Ishikawa (cell line): ENCODE measurements at regions not wholly inside any gene's neighbourhood (a gene's known extent, or its start where the extent isn't known, plus 50 kb on each side); places are given as distances from the start of the nearest gene placed in this dataset.

Source experiments
- CEBPB ChIP-seq: IDR thresholded peaks from 2 replicates; pipeline ENCODE4 v1.6.1; 2012
- CREB1 ChIP-seq: IDR thresholded peaks from 2 replicates; pipeline ENCODE4 v1.6.1; 2012; ENCODE audit warnings: low read depth
- EGR1 ChIP-seq: IDR thresholded peaks from 2 replicates; pipeline ENCODE4 v1.6.1; 2012
- EP300 ChIP-seq: IDR thresholded peaks from 2 replicates; pipeline ENCODE4 v1.6.1; 2012; ENCODE audit warnings: borderline replicate concordance
- FOXM1 ChIP-seq: IDR thresholded peaks from 2 replicates; pipeline ENCODE4 v1.6.1; 2012; ENCODE audit warnings: low read depth, borderline replicate concordance
- NFIC ChIP-seq: IDR thresholded peaks from 2 replicates; pipeline ENCODE4 v1.6.1; 2012
- RAD21 ChIP-seq: IDR thresholded peaks from 2 replicates; pipeline ENCODE4 v1.6.1; 2012; ENCODE audit warnings: low read depth
- TAF1 ChIP-seq: IDR thresholded peaks from 2 replicates; pipeline ENCODE4 v1.6.1; 2012; ENCODE audit warnings: low read depth, mild to moderate bottlenecking
- TCF12 ChIP-seq: IDR thresholded peaks from 2 replicates; pipeline ENCODE4 v1.6.1; 2012; ENCODE audit warnings: low read depth
- TEAD4 ChIP-seq: IDR thresholded peaks from 2 replicates; pipeline ENCODE4 v1.6.1; 2012
- YY1 ChIP-seq: IDR thresholded peaks from 2 replicates; pipeline ENCODE4 v1.6.1; 2012; ENCODE audit warnings: low read depth
- ZBTB7A ChIP-seq: IDR thresholded peaks from 2 replicates; pipeline ENCODE4 v1.6.1; 2012; ENCODE audit warnings: low read depth
- TF ChIP-seq, protein P1 (sequence below): IDR thresholded peaks from 2 replicates; pipeline ENCODE4 v1.6.1; 2012; ENCODE audit warnings: low read depth, mild to moderate bottlenecking
- TF ChIP-seq, protein P2 (sequence below): IDR thresholded peaks from 2 replicates; pipeline ENCODE4 v1.6.1; 2012
- TF ChIP-seq, protein P3 (sequence below): IDR thresholded peaks from 2 replicates; pipeline ENCODE4 v1.6.1; 2012

DNA sequence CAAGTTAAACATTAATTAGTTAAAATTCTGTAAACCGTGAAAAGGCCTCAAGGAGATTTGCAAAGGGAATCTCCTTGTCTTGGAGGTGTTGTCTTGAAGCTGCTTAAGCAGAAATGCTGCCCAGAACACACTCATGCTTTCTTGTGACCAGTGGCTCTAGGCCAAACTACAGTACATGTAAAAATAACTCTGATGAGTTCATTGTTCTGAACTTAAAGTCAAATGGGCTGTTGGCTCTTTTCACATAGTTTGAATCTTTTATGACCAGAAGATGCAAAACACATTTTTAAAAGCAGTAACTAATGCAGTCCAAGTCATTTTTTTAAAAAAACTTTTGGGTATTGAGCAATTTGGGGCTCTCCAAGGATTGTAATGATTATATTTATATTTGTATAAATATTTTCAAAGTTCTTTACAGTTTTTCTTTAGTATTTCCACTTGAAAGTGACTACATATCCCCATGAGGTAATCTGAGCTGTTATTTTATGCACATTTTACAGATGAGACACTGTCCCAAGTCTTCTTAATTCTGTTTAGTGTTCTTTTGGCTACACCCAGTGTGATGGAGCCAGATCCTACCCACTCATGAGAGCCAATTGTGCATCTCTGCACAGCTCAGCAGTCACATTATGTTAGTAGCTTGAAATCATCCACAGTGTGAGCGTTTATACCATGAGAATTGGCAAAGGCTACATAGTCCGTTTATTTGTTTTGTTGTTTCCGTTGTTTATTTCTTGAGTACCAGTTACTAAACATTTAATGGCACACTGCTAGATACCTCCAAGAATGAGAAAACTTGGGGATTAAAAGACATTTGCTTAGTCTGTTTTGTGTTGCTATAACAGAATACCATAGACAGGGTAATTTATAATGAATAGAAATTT, 112.8 kb upstream of the ATXN3L start:
- TF ChIP-seq ZBTB7A (no peak), RAD21 (no peak), TEAD4 (no peak)

DNA sequence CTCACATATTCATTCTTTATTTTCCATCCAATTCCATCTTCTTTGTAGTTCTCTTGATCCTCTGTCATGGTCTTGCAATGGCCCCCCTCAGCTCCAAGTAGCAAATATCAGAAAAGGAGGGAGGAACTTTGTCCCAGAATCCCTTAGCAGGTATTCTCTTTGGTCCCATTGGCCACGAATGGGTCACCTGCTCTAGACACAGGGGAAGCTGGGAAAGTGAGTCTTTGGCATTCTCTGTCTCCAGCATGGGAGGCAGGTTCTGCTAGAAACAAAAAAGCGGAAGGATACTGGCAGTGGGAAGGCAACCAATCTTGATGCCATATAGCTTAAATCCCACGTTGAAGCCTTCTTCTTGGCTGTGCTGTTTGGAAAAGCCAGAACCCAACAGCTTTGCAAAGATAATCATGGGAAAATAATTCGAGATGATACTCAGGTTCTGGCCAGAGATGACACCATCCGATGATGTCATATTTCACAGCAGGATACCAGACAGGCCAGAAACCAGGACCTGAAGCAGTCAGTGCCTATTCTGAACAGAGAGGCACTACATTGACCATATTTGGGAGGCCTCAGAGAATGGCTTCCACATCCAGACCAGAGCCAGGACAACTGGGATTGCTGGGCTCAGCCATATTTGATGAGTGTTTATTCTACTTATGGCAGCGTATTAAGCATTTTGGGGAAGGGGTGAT, 110.4 kb upstream of the ATXN3L start:
- TF ChIP-seq EP300 (no peak), NFIC (no peak), YY1 (no peak), RAD21 (no peak), CREB1 (no peak)
- TF ChIP-seq, protein P1, sequence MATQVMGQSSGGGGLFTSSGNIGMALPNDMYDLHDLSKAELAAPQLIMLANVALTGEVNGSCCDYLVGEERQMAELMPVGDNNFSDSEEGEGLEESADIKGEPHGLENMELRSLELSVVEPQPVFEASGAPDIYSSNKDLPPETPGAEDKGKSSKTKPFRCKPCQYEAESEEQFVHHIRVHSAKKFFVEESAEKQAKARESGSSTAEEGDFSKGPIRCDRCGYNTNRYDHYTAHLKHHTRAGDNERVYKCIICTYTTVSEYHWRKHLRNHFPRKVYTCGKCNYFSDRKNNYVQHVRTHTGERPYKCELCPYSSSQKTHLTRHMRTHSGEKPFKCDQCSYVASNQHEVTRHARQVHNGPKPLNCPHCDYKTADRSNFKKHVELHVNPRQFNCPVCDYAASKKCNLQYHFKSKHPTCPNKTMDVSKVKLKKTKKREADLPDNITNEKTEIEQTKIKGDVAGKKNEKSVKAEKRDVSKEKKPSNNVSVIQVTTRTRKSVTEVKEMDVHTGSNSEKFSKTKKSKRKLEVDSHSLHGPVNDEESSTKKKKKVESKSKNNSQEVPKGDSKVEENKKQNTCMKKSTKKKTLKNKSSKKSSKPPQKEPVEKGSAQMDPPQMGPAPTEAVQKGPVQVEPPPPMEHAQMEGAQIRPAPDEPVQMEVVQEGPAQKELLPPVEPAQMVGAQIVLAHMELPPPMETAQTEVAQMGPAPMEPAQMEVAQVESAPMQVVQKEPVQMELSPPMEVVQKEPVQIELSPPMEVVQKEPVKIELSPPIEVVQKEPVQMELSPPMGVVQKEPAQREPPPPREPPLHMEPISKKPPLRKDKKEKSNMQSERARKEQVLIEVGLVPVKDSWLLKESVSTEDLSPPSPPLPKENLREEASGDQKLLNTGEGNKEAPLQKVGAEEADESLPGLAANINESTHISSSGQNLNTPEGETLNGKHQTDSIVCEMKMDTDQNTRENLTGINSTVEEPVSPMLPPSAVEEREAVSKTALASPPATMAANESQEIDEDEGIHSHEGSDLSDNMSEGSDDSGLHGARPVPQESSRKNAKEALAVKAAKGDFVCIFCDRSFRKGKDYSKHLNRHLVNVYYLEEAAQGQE = no peak
- TF ChIP-seq, protein P2, sequence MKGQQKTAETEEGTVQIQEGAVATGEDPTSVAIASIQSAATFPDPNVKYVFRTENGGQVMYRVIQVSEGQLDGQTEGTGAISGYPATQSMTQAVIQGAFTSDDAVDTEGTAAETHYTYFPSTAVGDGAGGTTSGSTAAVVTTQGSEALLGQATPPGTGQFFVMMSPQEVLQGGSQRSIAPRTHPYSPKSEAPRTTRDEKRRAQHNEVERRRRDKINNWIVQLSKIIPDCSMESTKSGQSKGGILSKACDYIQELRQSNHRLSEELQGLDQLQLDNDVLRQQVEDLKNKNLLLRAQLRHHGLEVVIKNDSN = peak; percentile 69

DNA sequence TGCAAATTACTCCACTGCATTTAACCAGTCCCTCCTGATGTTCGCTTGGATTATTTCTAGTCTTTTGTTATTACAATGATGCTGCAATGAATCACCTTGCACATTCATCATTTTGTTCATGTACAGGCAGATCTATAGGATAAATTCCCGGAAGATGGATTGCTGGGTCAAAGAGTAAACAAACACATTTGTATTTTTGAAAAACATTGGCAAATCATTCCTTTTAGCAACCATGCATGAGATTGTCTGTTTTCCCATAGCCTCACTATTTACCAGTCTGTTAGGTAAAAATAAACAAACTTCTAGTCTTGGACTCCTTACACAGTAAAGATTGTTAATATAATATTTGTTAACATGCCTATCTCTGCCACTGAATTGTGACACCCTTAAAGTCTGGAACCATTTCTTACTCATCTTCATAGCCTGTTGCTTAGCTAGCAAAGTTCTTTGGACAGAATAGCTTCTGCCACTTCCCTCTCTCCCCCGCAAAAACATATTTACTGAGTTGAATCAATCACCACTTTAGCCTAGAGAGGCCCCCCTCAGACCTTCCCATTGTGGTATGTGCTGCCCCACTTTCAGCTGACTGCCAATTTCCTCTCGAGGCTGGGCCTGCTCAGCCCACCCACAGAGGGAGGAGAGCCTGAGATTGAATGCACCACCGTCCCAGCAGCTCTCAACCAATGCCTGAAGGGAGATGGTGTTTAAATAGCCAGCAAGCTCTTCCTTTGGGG, 108.4 kb upstream of the ATXN3L start:
- TF ChIP-seq EP300 (no peak), TAF1 (no peak)

DNA sequence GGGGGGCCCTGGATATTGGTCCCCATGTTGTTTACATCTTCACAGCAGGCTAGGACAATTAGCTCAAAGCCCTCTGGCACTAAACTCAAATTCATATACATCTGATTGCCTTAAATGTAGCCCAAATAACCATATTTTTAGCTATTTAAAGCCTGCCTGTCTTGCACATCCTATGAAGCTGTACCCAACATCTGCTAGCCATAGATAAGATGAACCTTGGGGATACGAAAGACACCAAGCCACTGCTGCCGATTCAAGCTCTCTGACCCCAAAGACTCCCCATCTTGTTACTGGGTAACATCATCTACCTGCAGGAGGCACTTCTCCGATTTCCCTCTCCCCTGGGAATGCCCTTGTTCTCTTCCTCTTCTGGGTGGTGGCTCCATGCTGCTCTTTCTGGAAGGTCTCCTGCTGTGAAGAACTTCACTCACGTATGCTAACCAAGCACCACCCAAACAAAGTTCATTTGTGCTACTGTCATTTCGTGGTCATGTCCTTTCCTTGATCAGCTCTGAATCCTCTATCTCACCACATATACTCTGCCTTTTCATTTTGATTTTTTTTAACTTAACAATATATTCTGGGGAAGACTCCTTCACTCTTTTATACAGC, 107.7 kb upstream of the ATXN3L start:
- TF ChIP-seq TCF12 = no peak
- no peak for TF ChIP-seq RAD21
- no peak for TF ChIP-seq NFIC
- TF ChIP-seq, protein P3, sequence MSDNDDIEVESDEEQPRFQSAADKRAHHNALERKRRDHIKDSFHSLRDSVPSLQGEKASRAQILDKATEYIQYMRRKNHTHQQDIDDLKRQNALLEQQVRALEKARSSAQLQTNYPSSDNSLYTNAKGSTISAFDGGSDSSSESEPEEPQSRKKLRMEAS = no peak
- TF ChIP-seq TEAD4 = no peak
- TF ChIP-seq TAF1 = no peak

DNA sequence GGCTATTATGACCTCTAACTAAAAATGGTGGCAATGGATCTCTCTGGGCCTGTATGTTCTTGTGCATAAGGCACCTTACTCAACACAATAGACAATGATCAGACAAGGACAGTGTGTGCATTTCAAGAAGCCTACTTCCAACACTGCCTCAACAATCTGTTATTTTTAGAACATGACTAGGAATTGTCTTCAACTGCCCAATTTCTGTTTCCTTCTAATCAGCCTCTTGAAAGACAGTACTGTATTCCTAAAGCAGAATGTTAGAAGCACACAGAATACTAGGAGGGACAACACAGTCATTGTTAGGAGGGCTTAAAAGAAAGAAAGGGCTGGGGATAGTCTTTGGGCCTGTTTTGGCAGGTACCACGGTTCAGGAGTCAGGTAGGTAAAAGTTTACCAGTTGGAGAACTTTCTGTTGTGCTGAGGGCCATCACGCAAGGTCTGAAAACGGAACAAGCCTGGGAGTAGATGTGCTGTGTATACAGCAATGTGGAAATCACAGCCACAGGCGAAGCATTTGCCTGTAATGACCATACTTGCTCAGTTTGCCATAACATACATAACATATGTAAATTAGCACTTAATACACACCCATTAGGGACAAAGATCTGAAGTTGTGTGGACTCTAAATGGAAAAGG, 100.8 kb upstream of the ATXN3L start:
- TF ChIP-seq, protein P3 = no peak
- no peak for TF ChIP-seq YY1
- TF ChIP-seq, protein P2 = no peak

DNA sequence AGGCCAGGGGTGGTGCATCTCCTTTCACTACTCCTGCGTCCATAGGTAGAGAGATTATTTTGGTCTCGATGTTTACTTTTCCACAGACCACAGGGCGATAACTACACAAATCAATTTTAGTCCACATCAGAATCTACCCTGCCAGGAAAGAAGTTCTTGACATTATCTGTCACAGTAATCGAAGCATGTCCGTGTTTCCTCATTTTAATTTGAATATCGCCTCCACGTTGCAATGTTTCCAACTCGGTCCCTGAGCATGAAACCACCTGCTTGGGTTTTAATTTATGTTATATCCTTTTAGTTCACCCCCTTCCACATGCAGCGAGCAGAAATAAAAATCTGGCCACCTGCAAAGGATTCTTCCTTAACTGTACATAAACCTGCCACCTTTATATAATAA, 100.1 kb upstream of the ATXN3L start:
- TF ChIP-seq NFIC = no peak
- TF ChIP-seq TEAD4 = no peak
- TF ChIP-seq EGR1 = no peak

DNA sequence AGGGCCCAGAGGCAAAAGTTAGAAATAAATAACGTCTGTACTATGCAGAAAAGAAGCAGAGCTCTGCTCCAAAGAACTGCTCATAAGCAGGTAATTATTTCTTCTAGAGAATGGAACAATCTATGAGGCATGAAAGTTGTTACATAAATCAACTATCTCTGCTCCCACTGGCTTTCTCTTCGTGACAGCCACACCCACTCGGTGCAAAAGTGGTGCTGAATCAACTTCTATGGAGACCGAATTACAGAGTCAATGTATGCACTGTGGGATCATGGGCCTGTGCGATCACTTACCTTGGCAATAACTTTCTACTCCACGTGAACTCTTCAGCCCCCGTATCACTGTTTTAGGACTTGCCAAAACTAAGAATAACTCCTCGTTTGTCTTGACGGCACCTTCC, 99.4 kb upstream of the ATXN3L start:
- TF ChIP-seq EGR1 (no peak), NFIC (no peak), EP300 (no peak), TEAD4 (no peak), RAD21 (no peak), TCF12 (no peak), CREB1 (no peak), FOXM1 (no peak), ZBTB7A (no peak), TAF1 (no peak), CEBPB (no peak), YY1 (no peak)
- TF ChIP-seq, protein P1 = no peak
- TF ChIP-seq, protein P2 = no peak
- TF ChIP-seq, protein P3 = no peak
